ENCODE measurements at regions not wholly inside any gene's neighbourhood (a gene's known extent, or its start where the extent isn't known, plus 50 kb on each side); places are given as distances from the start of the nearest gene placed in this dataset.

- TF ChIP-seq CTCF (IDR thresholded peaks at IDR 0.05) (no peak), POLR2A (IDR thresholded peaks at IDR 0.05) (no peak)
Observed at GRCh38 chr3:26114851-26115250, 325.0 kb downstream of the OXSM start.
